OCI-LY1 (cell line): ENCODE measurements at regions not wholly inside any gene's neighbourhood (a gene's known extent, or its start where the extent isn't known, plus 50 kb on each side); places are given as distances from the start of the nearest gene placed in this dataset.

Experiments used
- H2AFZ ChIP-seq: fragments of 200-600 bp; sonication (generic), shearing (Covaris generic); 2 replicates; pipeline ENCODE4 v1.6.0; 2014; ENCODE audit warnings: antibody characterized with exemption, mild to moderate bottlenecking, low read length
- H3F3A ChIP-seq: fragments of 200-600 bp; sonication (generic), shearing (Covaris generic); 2 replicates; pipeline ENCODE4 v1.6.0; 2014; ENCODE audit warnings: mild to moderate bottlenecking, antibody characterized with exemption, low read length, moderate library complexity; ENCODE audit not compliant: insufficient read depth
- H3K27ac ChIP-seq: fragments of 200-600 bp; sonication (generic); 2 replicates; pipeline ENCODE4 v1.5.1; 2014; ENCODE audit warnings: low read length, mixed run types, mild to moderate bottlenecking, low read depth; ENCODE audit not compliant: poor library complexity, severe bottlenecking
- H3K27me3 ChIP-seq: fragments of 200-600 bp; sonication (generic); 2 replicates; pipeline ENCODE4 v1.6.0; 2014; ENCODE audit warnings: antibody characterized with exemption, mild to moderate bottlenecking, low read length, moderate library complexity; ENCODE audit not compliant: insufficient read depth
- H3K36me3 ChIP-seq: fragments of 200-600 bp; sonication (generic); 2 replicates; pipeline ENCODE4 v1.6.1; 2014; ENCODE audit warnings: mild to moderate bottlenecking, antibody characterized with exemption, low read length, moderate library complexity, mixed read lengths; ENCODE audit not compliant: insufficient read depth
- H3K4me1 ChIP-seq: fragments of 200-600 bp; sonication (generic); 2 replicates; pipeline ENCODE4 v1.5.1; 2014; ENCODE audit warnings: mild to moderate bottlenecking, low read length, moderate library complexity; ENCODE audit not compliant: insufficient read depth, severe bottlenecking
- H3K4me2 ChIP-seq: fragments of 200-600 bp; sonication (generic), shearing (Covaris generic); 2 replicates; pipeline ENCODE4 v1.6.1; 2014; ENCODE audit warnings: low read length
- H3K4me3 ChIP-seq: fragments of 200-600 bp; sonication (generic); 2 replicates; pipeline ENCODE4 v1.5.1; 2014; ENCODE audit warnings: low read length, low read depth, mild to moderate bottlenecking, mixed read lengths; ENCODE audit not compliant: poor library complexity, severe bottlenecking
- H3K79me2 ChIP-seq: fragments of 200-600 bp; shearing (Covaris generic); 2 replicates; pipeline ENCODE4 v1.6.1; 2016; ENCODE audit warnings: mixed run types, low read length, mixed read lengths; ENCODE audit not compliant: insufficient read depth
- H3K9ac ChIP-seq: fragments of 200-600 bp; sonication (generic), shearing (Covaris generic); 2 replicates; pipeline ENCODE4 v1.6.1; 2014; ENCODE audit warnings: mild to moderate bottlenecking, low read length, mixed read lengths
- H3K9me2 ChIP-seq: fragments of 200-600 bp; sonication (generic), shearing (Covaris generic); 2 replicates; pipeline ENCODE4 v1.6.1; 2014; ENCODE audit warnings: low read depth, mild to moderate bottlenecking, low read length, mixed read lengths
- H3K9me3 ChIP-seq: fragments of 200-600 bp; shearing (Covaris generic); 2 replicates; pipeline ENCODE4 v1.6.1; 2014; ENCODE audit warnings: low read length, mixed read lengths
- H4K20me1 ChIP-seq: fragments of 200-600 bp; sonication (generic), shearing (Covaris generic); 2 replicates; pipeline ENCODE4 v1.6.0; 2016; ENCODE audit warnings: mild to moderate bottlenecking, low read length; ENCODE audit not compliant: insufficient read depth
- CTCF ChIP-seq: fragments of 200-600 bp; sonication (generic), shearing (Covaris generic); IDR thresholded peaks from 2 replicates; pipeline ENCODE4 v1.5.1; 2017; ENCODE audit warnings: mild to moderate bottlenecking, antibody characterized with exemption, low read length, moderate library complexity, mixed read lengths
- EZH2 ChIP-seq: fragments of 200-600 bp; sonication (generic), shearing (Covaris generic); IDR thresholded peaks from 2 replicates; pipeline ENCODE4 v1.8.0; 2017; ENCODE audit warnings: borderline replicate concordance, mixed run types, mild to moderate bottlenecking, antibody characterized with exemption, low read length, moderate library complexity, mixed read lengths

- H2AFZ ChIP-seq = no peak overlapping the region
- H3K9me2 ChIP-seq = no peaks in the 10 kb centered on the region
- no peaks in the 10 kb centered on the region for H3F3A ChIP-seq
- no peaks in the 10 kb centered on the region for H4K20me1 ChIP-seq
- no peak overlapping the region for H3K27ac ChIP-seq
- no peak overlapping the region for H3K9ac ChIP-seq
- H3K4me1 ChIP-seq = no peaks in the 10 kb centered on the region
- no peaks in the 10 kb centered on the region for H3K36me3 ChIP-seq
- TF ChIP-seq CTCF = no peak
- TF ChIP-seq EZH2 = no peak
- no peak overlapping the region for H3K4me2 ChIP-seq
- no peaks in the 10 kb centered on the region for H3K27me3 ChIP-seq
- no peaks in the 10 kb centered on the region for H3K79me2 ChIP-seq
- H3K9me3 ChIP-seq = no peaks in the 10 kb centered on the region
- no peak overlapping the region for H3K4me3 ChIP-seq
Measured at GRCh38 chr18:75875559-75875958, 448.1 kb upstream of the SMIM21 start.

GRCh38 chr18:75874401-75875089 lies 447.0 kb upstream of the SMIM21 start:
- no peak overlapping the region for H3K9ac ChIP-seq
- H2AFZ ChIP-seq = no peak overlapping the region
- no peak overlapping the region for H3K27ac ChIP-seq
- no peaks in the 10 kb centered on the region for H3K79me2 ChIP-seq
- no peaks in the 10 kb centered on the region for H3K9me2 ChIP-seq
- no peak overlapping the region for H3K4me2 ChIP-seq
- H3F3A ChIP-seq = no peaks in the 10 kb centered on the region
- H3K36me3 ChIP-seq = no peaks in the 10 kb centered on the region
- H3K4me3 ChIP-seq = no peak overlapping the region
- no peaks in the 10 kb centered on the region for H4K20me1 ChIP-seq
- no peaks in the 10 kb centered on the region for H3K4me1 ChIP-seq
- no peak for TF ChIP-seq EZH2
- no peak for TF ChIP-seq CTCF
- H3K9me3 ChIP-seq = no peaks in the 10 kb centered on the region
- no peaks in the 10 kb centered on the region for H3K27me3 ChIP-seq

GRCh38 chr18:75871596-75871995 lies 444.1 kb upstream of the SMIM21 start:
- no peak overlapping the region for H3K4me3 ChIP-seq
- no peaks in the 10 kb centered on the region for H3K36me3 ChIP-seq
- TF ChIP-seq EZH2 (no peak), CTCF (no peak)
- H3K4me2 ChIP-seq = no peak overlapping the region
- no peaks in the 10 kb centered on the region for H3K4me1 ChIP-seq
- H2AFZ ChIP-seq = no peak overlapping the region
- no peak overlapping the region for H3K9ac ChIP-seq
- H3K27me3 ChIP-seq = no peaks in the 10 kb centered on the region
- no peaks in the 10 kb centered on the region for H3K79me2 ChIP-seq
- H4K20me1 ChIP-seq = no peaks in the 10 kb centered on the region
- H3K9me3 ChIP-seq = no peaks in the 10 kb centered on the region
- H3K9me2 ChIP-seq = no peaks in the 10 kb centered on the region
- no peaks in the 10 kb centered on the region for H3F3A ChIP-seq
- H3K27ac ChIP-seq = no peak overlapping the region
